WTC11 (cell line): ENCODE measurements at regions not wholly inside any gene's neighbourhood (a gene's known extent, or its start where the extent isn't known, plus 50 kb on each side); places are given as distances from the start of the nearest gene placed in this dataset.

Experiments used
- ATAC-seq: fragments of 200-7000 bp; cut with Tn5 transposase; 2 replicates; pipeline ENCODE4 v1.10.0; 2021; ENCODE audit warnings: mild to moderate bottlenecking, moderate library complexity
- CTCF ChIA-PET: fragments of 300-600 bp; sonication (Branson Sonifier 250); formaldehyde crosslinking; loops from one replicate; lab custom pipeline; 2021; ENCODE audit warnings: antibody characterized with exemption; lab: Charles Lee
- POLR2A ChIA-PET: fragments of 350-600 bp; sonication (Branson Sonifier 250); formaldehyde crosslinking; loops from one replicate; lab custom pipeline; 2021; ENCODE audit warnings: antibody characterized with exemption; lab: Charles Lee
- DNase-seq: peaks from one replicate; pipeline ENCODE4 v3.0.0; 2021; ENCODE audit warnings: low spot score
- H3K27ac Mint-ChIP-seq: 2 replicates; pipeline ENCODE4 v1.8.0; 2021; ENCODE audit warnings: mixed read lengths
- H3K27me3 Mint-ChIP-seq: 2 replicates; pipeline ENCODE4 v1.8.0; 2021; ENCODE audit warnings: low read depth, mild to moderate bottlenecking, moderate library complexity, mixed read lengths
- H3K36me3 Mint-ChIP-seq: 2 replicates; pipeline ENCODE4 v1.8.0; 2021; ENCODE audit warnings: mixed read lengths
- H3K4me1 Mint-ChIP-seq: 2 replicates; pipeline ENCODE4 v1.8.0; 2022; ENCODE audit warnings: mixed read lengths
- H3K4me3 Mint-ChIP-seq: 2 replicates; pipeline ENCODE4 v1.8.0; 2021; ENCODE audit warnings: mild to moderate bottlenecking, moderate library complexity, mixed read lengths
- H3K9me3 Mint-ChIP-seq: 2 replicates; pipeline ENCODE4 v1.8.0; 2021; ENCODE audit warnings: mixed read lengths
- AFF4 ChIP-seq: sonication (generic); formaldehyde crosslinking; IDR thresholded peaks from 2 replicates; pipeline ENCODE4 v1.8.1; 2023; ENCODE audit warnings: mild to moderate bottlenecking, missing genetic modification reagents, borderline replicate concordance
- FOXP1 ChIP-seq: sonication (generic); formaldehyde crosslinking; IDR thresholded peaks from 2 replicates; pipeline ENCODE4 v1.8.0; 2022; ENCODE audit warnings: missing genetic modification reagents, mild to moderate bottlenecking, moderate library complexity, borderline replicate concordance
- FOXP4 ChIP-seq: sonication (generic); formaldehyde crosslinking; IDR thresholded peaks from 2 replicates; pipeline ENCODE4 v1.8.0; 2022; ENCODE audit warnings: mild to moderate bottlenecking, missing genetic modification reagents
- HMGXB4 ChIP-seq: sonication (generic); formaldehyde crosslinking; IDR thresholded peaks from 2 replicates; pipeline ENCODE4 v1.8.1; 2023; ENCODE audit warnings: mild to moderate bottlenecking, moderate library complexity, missing genetic modification reagents
- NFATC4 ChIP-seq: fragments of 250-450 bp; sonication (Bioruptor Pico); IDR thresholded peaks from 2 replicates; pipeline ENCODE4 v1.9.0; 2021; ENCODE audit warnings: mild to moderate bottlenecking
- PRDM15 ChIP-seq: sonication (generic); formaldehyde crosslinking; IDR thresholded peaks from 2 replicates; pipeline ENCODE4 v1.8.0; 2022; ENCODE audit warnings: missing genetic modification reagents
- RORB ChIP-seq: fragments of 250-450 bp; sonication (Bioruptor Pico); IDR thresholded peaks from 2 replicates; pipeline ENCODE4 v1.9.0; 2021; ENCODE audit warnings: mild to moderate bottlenecking
- USF2 ChIP-seq: sonication (generic); formaldehyde crosslinking; IDR thresholded peaks from 2 replicates; pipeline ENCODE4 v1.8.1; 2023; ENCODE audit warnings: mild to moderate bottlenecking, missing genetic modification reagents, moderate library complexity
- ZMAT4 ChIP-seq: fragments of 250-450 bp; sonication (Bioruptor Pico); IDR thresholded peaks from 2 replicates; pipeline ENCODE4 v1.9.0; 2021; ENCODE audit warnings: mild to moderate bottlenecking
- ZNF121 ChIP-seq: sonication (generic); formaldehyde crosslinking; IDR thresholded peaks from 2 replicates; pipeline ENCODE4 v1.8.0; 2023; ENCODE audit warnings: missing genetic modification reagents
- ZSCAN18 ChIP-seq: fragments of 250-450 bp; sonication (Bioruptor Pico); IDR thresholded peaks from 2 replicates; pipeline ENCODE4 v2.1.2; 2022; ENCODE audit warnings: mild to moderate bottlenecking, moderate library complexity

GRCh38 chr1:220426989-220427388 is 100.9 kb upstream of the MARK1 start (continued):
- TF ChIP-seq ZNF121: no peak
- no peak for TF ChIP-seq NFATC4 (CRISPR knock-in tag)
- TF ChIP-seq FOXP4: no peak
- TF ChIP-seq USF2 (CRISPR knock-in tag): no peak
- TF ChIP-seq, all 79 proteins: peak for 0

GRCh38 chr1:220425852-220426251 is 102.1 kb upstream of the MARK1 start:
- ChIA-PET POLR2A (no interaction called here), CTCF (interaction anchor here (1.7 kb wide), 1 partner anchor 130 kb away, joined by 6 read pairs; no protein-coding TSS in a partner anchor)
- H3K9me3 Mint-ChIP-seq: no peaks in the 10 kb centered on the region; the same call in 1 of the 2 replicates
- DNase-seq: no peak
- no peak overlapping the region for H3K4me3 Mint-ChIP-seq
- peaks cover 18% of the 10 kb centered on the region for H3K4me1 Mint-ChIP-seq
- H3K36me3 Mint-ChIP-seq: no peaks in the 10 kb centered on the region
- TF ChIP-seq RORB (CRISPR knock-in tag): no peak
- no peak for TF ChIP-seq HMGXB4 (CRISPR knock-in tag)
- TF ChIP-seq PRDM15 (CRISPR knock-in tag): no peak
- no peak for TF ChIP-seq ZMAT4
- no peak overlapping the region for H3K27ac Mint-ChIP-seq
- no peak for ATAC-seq
- no peaks in the 10 kb centered on the region for H3K27me3 Mint-ChIP-seq

- Mint-ChIP-seq H3K27me3 (no peaks in the 10 kb centered on the region), H3K4me1 (peaks cover 17% of the 10 kb centered on the region), H3K27ac (no peak overlapping the region), H3K9me3 (no peaks in the 10 kb centered on the region; the same call in 1 of the 2 replicates), H3K36me3 (no peaks in the 10 kb centered on the region), H3K4me3 (no peak overlapping the region)
- POLR2A ChIA-PET: no interaction called here
- ATAC-seq (no peak), DNase-seq (no peak)
- CTCF ChIA-PET: interaction anchor here (1.1 kb wide), 1 partner anchor 141 kb away, joined by 4 read pairs; no protein-coding TSS in a partner anchor
- TF ChIP-seq AFF4 (CRISPR knock-in tag): no peak
- TF ChIP-seq ZSCAN18: no peak
- no peak for TF ChIP-seq FOXP1 (CRISPR knock-in tag)
- TF ChIP-seq, all 79 proteins: peak for 0
Observed at GRCh38 chr1:220421508-220421907, 106.4 kb upstream of the MARK1 start.
